ENCODE measurements at regions not wholly inside any gene's neighbourhood (a gene's known extent, or its start where the extent isn't known, plus 50 kb on each side); places are given as distances from the start of the nearest gene placed in this dataset.

- no peak for TF ChIP-seq POLR2AphosphoS5 (IDR thresholded peaks at IDR 0.05)
- TF ChIP-seq POLR2A (IDR thresholded peaks at IDR 0.05): no peak
- TF ChIP-seq CTCF (IDR thresholded peaks at IDR 0.05): no peak
Observed at GRCh38 chr18:78309924-78310323, 669.7 kb upstream of the SALL3 start.
